HEK293 (cell line): ENCODE measurements at regions not wholly inside any gene's neighbourhood (a gene's known extent, or its start where the extent isn't known, plus 50 kb on each side); places are given as distances from the start of the nearest gene placed in this dataset.

Experiments used
- CTCF ChIP-seq: fragments of 450-650 bp; formaldehyde crosslinking; IDR thresholded peaks from 2 replicates; pipeline ENCODE4 v1.5.1; 2016; ENCODE audit warnings: missing biosample characterization, missing genetic modification characterization
- MYNN ChIP-seq: fragments of 450-650 bp; formaldehyde crosslinking; IDR thresholded peaks from 2 replicates; pipeline ENCODE4 v1.5.1; 2016; ENCODE audit warnings: missing biosample characterization, missing genetic modification characterization, borderline replicate concordance
- PRDM1 ChIP-seq: fragments of 450-650 bp; formaldehyde crosslinking; IDR thresholded peaks from 2 replicates; pipeline ENCODE4; 2016; ENCODE audit warnings: missing biosample characterization, missing genetic modification characterization
- TRIM28 ChIP-seq: IDR thresholded peaks from 2 replicates; pipeline ENCODE4 v1.6.1; 2011; ENCODE audit warnings: low read length, control low read depth, borderline replicate concordance
- YY1 ChIP-seq: fragments of 450-650 bp; formaldehyde crosslinking; IDR thresholded peaks from 2 replicates; pipeline ENCODE4 v1.5.1; 2018; ENCODE audit warnings: missing biosample characterization, missing genetic modification characterization
- ZNF169 ChIP-seq: fragments of 450-650 bp; formaldehyde crosslinking; IDR thresholded peaks from 2 replicates; pipeline ENCODE4 v1.5.1; 2016; ENCODE audit warnings: missing biosample characterization, missing genetic modification characterization
- ZNF561 ChIP-seq: fragments of 450-650 bp; IDR thresholded peaks from 2 replicates; pipeline ENCODE4 v1.5.1; 2018; ENCODE audit warnings: missing biosample characterization, missing genetic modification characterization, borderline replicate concordance
- TF ChIP-seq, protein P1 (sequence below): fragments of 450-650 bp; formaldehyde crosslinking; IDR thresholded peaks from 2 replicates; pipeline ENCODE4 v1.5.1; 2016; ENCODE audit warnings: missing biosample characterization, missing genetic modification characterization
- TF ChIP-seq, protein P2 (sequence below): fragments of 450-650 bp; formaldehyde crosslinking; IDR thresholded peaks from 2 replicates; pipeline ENCODE4 v1.5.1; 2016; ENCODE audit warnings: missing biosample characterization, missing genetic modification characterization
- TF ChIP-seq, protein P3 (sequence below): fragments of 450-650 bp; formaldehyde crosslinking; IDR thresholded peaks from 2 replicates; pipeline ENCODE4 v1.5.1; 2016; ENCODE audit warnings: missing biosample characterization, missing genetic modification characterization
- TF ChIP-seq, protein P4 (sequence below): fragments of 450-650 bp; formaldehyde crosslinking; IDR thresholded peaks from 2 replicates; pipeline ENCODE4 v1.5.1; 2016; ENCODE audit warnings: missing biosample characterization, missing genetic modification characterization, low read depth

DNA sequence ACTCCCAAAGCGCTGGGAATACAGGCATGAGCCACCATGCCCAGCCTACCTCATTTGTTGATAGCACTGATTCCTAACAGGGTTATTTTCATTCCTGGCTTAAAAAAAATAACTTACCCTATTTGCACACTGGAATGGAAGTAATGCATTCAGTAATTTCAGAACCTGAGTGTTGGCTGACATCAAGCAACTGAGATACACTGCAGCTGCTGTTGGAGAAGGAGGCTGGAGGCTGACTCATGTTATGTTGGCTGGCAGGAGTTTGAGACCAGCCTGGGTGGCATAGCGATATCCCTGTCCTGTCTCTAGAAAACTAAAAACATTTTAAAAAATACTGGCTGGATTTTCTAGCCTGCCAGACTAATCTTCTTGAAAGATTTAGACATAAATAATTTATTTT lies 385.1 kb upstream of the MEX3C start:
- TF ChIP-seq, protein P1, sequence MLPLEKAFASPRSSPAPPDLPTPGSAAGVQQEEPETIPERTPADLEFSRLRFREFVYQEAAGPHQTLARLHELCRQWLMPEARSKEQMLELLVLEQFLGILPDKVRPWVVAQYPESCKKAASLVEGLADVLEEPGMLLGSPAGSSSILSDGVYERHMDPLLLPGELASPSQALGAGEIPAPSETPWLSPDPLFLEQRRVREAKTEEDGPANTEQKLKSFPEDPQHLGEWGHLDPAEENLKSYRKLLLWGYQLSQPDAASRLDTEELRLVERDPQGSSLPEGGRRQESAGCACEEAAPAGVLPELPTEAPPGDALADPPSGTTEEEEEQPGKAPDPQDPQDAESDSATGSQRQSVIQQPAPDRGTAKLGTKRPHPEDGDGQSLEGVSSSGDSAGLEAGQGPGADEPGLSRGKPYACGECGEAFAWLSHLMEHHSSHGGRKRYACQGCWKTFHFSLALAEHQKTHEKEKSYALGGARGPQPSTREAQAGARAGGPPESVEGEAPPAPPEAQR: no peak
- TF ChIP-seq MYNN (no peak), CTCF (tag by site-specific recombination) (no peak), TRIM28 (no peak), YY1 (tag by site-specific recombination) (no peak), PRDM1 (no peak), ZNF561 (no peak), ZNF169 (tag by site-specific recombination) (no peak)
- TF ChIP-seq, protein P2, sequence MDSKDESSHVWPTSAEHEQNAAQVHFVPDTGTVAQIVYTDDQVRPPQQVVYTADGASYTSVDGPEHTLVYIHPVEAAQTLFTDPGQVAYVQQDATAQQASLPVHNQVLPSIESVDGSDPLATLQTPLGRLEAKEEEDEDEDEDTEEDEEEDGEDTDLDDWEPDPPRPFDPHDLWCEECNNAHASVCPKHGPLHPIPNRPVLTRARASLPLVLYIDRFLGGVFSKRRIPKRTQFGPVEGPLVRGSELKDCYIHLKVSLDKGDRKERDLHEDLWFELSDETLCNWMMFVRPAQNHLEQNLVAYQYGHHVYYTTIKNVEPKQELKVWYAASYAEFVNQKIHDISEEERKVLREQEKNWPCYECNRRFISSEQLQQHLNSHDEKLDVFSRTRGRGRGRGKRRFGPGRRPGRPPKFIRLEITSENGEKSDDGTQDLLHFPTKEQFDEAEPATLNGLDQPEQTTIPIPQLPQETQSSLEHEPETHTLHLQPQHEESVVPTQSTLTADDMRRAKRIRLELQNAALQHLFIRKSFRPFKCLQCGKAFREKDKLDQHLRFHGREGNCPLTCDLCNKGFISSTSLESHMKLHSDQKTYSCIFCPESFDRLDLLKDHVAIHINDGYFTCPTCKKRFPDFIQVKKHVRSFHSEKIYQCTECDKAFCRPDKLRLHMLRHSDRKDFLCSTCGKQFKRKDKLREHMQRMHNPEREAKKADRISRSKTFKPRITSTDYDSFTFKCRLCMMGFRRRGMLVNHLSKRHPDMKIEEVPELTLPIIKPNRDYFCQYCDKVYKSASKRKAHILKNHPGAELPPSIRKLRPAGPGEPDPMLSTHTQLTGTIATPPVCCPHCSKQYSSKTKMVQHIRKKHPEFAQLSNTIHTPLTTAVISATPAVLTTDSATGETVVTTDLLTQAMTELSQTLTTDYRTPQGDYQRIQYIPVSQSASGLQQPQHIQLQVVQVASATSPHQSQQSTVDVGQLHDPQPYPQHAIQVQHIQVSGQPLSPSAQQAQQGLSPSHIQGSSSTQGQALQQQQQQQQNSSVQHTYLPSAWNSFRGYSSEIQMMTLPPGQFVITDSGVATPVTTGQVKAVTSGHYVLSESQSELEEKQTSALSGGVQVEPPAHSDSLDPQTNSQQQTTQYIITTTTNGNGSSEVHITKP (tag by site-specific recombination): no peak
- TF ChIP-seq, protein P3, sequence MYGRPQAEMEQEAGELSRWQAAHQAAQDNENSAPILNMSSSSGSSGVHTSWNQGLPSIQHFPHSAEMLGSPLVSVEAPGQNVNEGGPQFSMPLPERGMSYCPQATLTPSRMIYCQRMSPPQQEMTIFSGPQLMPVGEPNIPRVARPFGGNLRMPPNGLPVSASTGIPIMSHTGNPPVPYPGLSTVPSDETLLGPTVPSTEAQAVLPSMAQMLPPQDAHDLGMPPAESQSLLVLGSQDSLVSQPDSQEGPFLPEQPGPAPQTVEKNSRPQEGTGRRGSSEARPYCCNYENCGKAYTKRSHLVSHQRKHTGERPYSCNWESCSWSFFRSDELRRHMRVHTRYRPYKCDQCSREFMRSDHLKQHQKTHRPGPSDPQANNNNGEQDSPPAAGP (tag by site-specific recombination): no peak
- TF ChIP-seq, protein P4, sequence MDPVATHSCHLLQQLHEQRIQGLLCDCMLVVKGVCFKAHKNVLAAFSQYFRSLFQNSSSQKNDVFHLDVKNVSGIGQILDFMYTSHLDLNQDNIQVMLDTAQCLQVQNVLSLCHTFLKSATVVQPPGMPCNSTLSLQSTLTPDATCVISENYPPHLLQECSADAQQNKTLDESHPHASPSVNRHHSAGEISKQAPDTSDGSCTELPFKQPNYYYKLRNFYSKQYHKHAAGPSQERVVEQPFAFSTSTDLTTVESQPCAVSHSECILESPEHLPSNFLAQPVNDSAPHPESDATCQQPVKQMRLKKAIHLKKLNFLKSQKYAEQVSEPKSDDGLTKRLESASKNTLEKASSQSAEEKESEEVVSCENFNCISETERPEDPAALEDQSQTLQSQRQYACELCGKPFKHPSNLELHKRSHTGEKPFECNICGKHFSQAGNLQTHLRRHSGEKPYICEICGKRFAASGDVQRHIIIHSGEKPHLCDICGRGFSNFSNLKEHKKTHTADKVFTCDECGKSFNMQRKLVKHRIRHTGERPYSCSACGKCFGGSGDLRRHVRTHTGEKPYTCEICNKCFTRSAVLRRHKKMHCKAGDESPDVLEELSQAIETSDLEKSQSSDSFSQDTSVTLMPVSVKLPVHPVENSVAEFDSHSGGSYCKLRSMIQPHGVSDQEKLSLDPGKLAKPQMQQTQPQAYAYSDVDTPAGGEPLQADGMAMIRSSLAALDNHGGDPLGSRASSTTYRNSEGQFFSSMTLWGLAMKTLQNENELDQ (tag by site-specific recombination): no peak
